ENCODE measurements at regions not wholly inside any gene's neighbourhood (a gene's known extent, or its start where the extent isn't known, plus 50 kb on each side); places are given as distances from the start of the nearest gene placed in this dataset.

DNA sequence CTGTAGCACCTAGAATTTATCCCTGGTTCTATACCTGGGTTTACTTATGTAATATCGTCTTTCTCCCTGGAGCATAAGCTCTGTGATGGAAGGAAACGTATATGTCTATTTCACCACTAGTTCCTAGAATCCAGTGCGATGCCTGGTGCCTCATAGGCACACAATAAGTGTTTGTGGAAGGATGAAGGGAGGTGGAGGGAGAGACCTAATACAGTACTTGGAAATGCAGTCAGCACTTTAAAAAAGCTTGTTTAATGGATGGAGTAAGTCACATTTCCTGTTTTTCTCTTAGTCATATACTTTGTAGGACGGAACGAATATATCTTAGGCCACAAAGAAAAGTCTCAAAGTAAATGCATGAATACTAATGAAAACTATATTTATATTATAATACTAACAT lies 186.5 kb upstream of the HMGA2 start:
- Histone ChIP-seq H3F3A (ENCODE audit: insufficient read depth, low read depth) (peaks cover 27% of the 10 kb centered on the region), H3K4me3 (no peak overlapping the region), H2AFZ (no peak overlapping the region), H3K4me1 (replicated peaks; ENCODE audit: insufficient read depth) (peaks cover 39% of the 10 kb centered on the region), H3K4me2 (no peak overlapping the region), H4K20me1 (ENCODE audit: insufficient read depth) (no peaks in the 10 kb centered on the region), H3K79me2 (ENCODE audit: low read depth) (no peaks in the 10 kb centered on the region), H3K9me2 (ENCODE audit: insufficient read depth) (no peaks in the 10 kb centered on the region), H3K27me3 (ENCODE audit: insufficient read depth, low read depth) (no peaks in the 10 kb centered on the region), H3K27ac (no peak overlapping the region), H3K9me3 (ENCODE audit: insufficient read depth, low read depth) (peaks cover 3% of the 10 kb centered on the region; the same call in 1 of the 2 replicates), H3K36me3 (ENCODE audit: low read depth) (no peaks in the 10 kb centered on the region)
- CTCF ChIA-PET: interaction anchor here (1.3 kb wide), 1 partner anchor 15 kb away, joined by 3 read pairs; no protein-coding TSS in a partner anchor
- no peak for TF ChIP-seq EZH2 (IDR thresholded peaks at IDR 0.05; ENCODE audit: low read depth)
- TF ChIP-seq, protein P1, sequence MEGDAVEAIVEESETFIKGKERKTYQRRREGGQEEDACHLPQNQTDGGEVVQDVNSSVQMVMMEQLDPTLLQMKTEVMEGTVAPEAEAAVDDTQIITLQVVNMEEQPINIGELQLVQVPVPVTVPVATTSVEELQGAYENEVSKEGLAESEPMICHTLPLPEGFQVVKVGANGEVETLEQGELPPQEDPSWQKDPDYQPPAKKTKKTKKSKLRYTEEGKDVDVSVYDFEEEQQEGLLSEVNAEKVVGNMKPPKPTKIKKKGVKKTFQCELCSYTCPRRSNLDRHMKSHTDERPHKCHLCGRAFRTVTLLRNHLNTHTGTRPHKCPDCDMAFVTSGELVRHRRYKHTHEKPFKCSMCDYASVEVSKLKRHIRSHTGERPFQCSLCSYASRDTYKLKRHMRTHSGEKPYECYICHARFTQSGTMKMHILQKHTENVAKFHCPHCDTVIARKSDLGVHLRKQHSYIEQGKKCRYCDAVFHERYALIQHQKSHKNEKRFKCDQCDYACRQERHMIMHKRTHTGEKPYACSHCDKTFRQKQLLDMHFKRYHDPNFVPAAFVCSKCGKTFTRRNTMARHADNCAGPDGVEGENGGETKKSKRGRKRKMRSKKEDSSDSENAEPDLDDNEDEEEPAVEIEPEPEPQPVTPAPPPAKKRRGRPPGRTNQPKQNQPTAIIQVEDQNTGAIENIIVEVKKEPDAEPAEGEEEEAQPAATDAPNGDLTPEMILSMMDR (conservative IDR thresholded peaks at IDR 0.05): no peak
- no peak for DNase-seq
- no TSS peak for BruUV-seq (replicated peaks)
- intact Hi-C loops (cut with micrococcal nuclease; ENCODE audit: unreplicated experiment): loop anchor here (10.0 kb wide), 1 partner anchor 187 kb away; the partner anchor contains the start of gene HMGA2
- POLR2A ChIA-PET (ENCODE audit: unreplicated experiment): interaction anchor here (0.7 kb wide), 1 partner anchor 231 kb away, joined by 8 read pairs; no protein-coding TSS in a partner anchor

DNA sequence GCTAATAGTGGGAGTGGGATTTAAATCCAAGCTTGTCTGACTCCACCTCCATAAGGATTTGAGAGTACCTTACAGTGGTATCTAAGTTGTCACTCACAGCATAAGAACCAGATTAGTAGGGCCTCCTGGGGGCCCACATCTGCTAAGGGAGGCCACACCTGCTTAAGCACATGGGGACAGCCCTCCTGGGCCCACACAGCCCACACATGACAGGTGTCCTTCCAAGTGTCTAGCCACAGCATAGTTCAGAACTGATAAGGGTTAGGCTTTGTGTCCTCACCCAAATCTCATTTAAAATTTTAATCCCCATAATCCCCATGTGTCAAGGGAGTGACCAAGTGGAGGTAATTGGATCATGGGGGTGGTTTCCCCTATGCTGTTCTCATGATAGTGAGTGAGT lies 186.0 kb upstream of the HMGA2 start:
- no peaks in the 10 kb centered on the region for H3K27me3 ChIP-seq (ENCODE audit: insufficient read depth, low read depth)
- no peaks in the 10 kb centered on the region for H3K36me3 ChIP-seq (ENCODE audit: low read depth)
- no TSS peak for BruUV-seq (replicated peaks)
- no peaks in the 10 kb centered on the region for H4K20me1 ChIP-seq (ENCODE audit: insufficient read depth)
- H3K9me2 ChIP-seq (ENCODE audit: insufficient read depth): no peaks in the 10 kb centered on the region
- no peak overlapping the region for H2AFZ ChIP-seq
- no peak overlapping the region for H3K4me3 ChIP-seq
- peaks cover 3% of the 10 kb centered on the region; the same call in 1 of the 2 replicates for H3K9me3 ChIP-seq (ENCODE audit: insufficient read depth, low read depth)
- intact Hi-C loops (cut with micrococcal nuclease; ENCODE audit: unreplicated experiment): loop anchor here (10.0 kb wide), 1 partner anchor 186 kb away; the partner anchor contains the start of gene HMGA2
- peaks cover 34% of the 10 kb centered on the region for H3K4me1 ChIP-seq (replicated peaks; ENCODE audit: insufficient read depth)
- TF ChIP-seq, protein P1 (conservative IDR thresholded peaks at IDR 0.05): no peak
- no peak for TF ChIP-seq EZH2 (IDR thresholded peaks at IDR 0.05; ENCODE audit: low read depth)
- H3K27ac ChIP-seq: no peak overlapping the region
- no peaks in the 10 kb centered on the region for H3K79me2 ChIP-seq (ENCODE audit: low read depth)
- peaks cover 23% of the 10 kb centered on the region; the same call in 1 of the 2 replicates for H3F3A ChIP-seq (ENCODE audit: insufficient read depth, low read depth)
- CTCF ChIA-PET: interaction anchor here (1.3 kb wide), 1 partner anchor 15 kb away, joined by 3 read pairs; no protein-coding TSS in a partner anchor
- DNase-seq: no peak
- POLR2A ChIA-PET (ENCODE audit: unreplicated experiment): interaction anchor here (0.7 kb wide), 1 partner anchor 231 kb away, joined by 8 read pairs; no protein-coding TSS in a partner anchor
- no peak overlapping the region for H3K4me2 ChIP-seq

DNA sequence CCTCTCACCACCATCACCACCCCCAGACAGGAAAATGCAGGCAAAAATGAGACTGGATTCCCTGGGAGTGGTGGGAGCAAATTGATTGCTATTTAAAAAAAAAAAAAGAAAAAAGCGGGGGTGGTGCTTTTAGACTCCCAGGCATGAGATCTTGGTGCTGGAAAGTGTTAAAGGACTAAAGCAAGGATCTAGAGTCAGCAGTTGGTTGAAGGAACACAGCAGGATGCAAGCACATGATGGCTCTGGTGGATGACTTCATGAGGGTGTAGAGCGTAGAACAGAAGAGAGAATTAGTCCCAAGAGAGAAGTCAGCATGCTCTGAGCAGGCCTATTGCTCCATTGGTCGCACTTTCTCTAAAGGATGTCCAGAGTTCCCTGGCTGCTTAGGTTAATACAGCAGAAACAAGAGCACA lies 183.8 kb upstream of the HMGA2 start:
- BruUV-seq (replicated peaks): no TSS peak
- Histone ChIP-seq H3K27me3 (ENCODE audit: insufficient read depth, low read depth) (no peaks in the 10 kb centered on the region), H3F3A (ENCODE audit: insufficient read depth, low read depth) (peaks cover 7% of the 10 kb centered on the region; the same call in 1 of the 2 replicates), H3K4me2 (no peak overlapping the region), H3K4me3 (no peak overlapping the region), H2AFZ (no peak overlapping the region), H3K27ac (no peak overlapping the region), H4K20me1 (ENCODE audit: insufficient read depth) (no peaks in the 10 kb centered on the region), H3K9me2 (ENCODE audit: insufficient read depth) (no peaks in the 10 kb centered on the region), H3K36me3 (ENCODE audit: low read depth) (no peaks in the 10 kb centered on the region), H3K4me1 (replicated peaks; ENCODE audit: insufficient read depth) (peaks cover 23% of the 10 kb centered on the region), H3K9me3 (ENCODE audit: insufficient read depth, low read depth) (peaks cover 3% of the 10 kb centered on the region; the same call in 1 of the 2 replicates), H3K79me2 (ENCODE audit: low read depth) (no peaks in the 10 kb centered on the region)
- no peak for TF ChIP-seq EZH2 (IDR thresholded peaks at IDR 0.05; ENCODE audit: low read depth)
- TF ChIP-seq, protein P1 (conservative IDR thresholded peaks at IDR 0.05): no peak
- ChIA-PET CTCF (no interaction called here), POLR2A (ENCODE audit: unreplicated experiment) (interaction anchor here (0.5 kb wide), 1 partner anchor 970 kb away, joined by 5 read pairs; no protein-coding TSS in a partner anchor)
- intact Hi-C loops (cut with micrococcal nuclease; ENCODE audit: unreplicated experiment): no loop called here
- DNase-seq: no peak

All from PC-9 (cell line).